Tongue (tissue), 1 donor: ENCODE measurements at regions not wholly inside any gene's neighbourhood (a gene's known extent, or its start where the extent isn't known, plus 50 kb on each side); places are given as distances from the start of the nearest gene placed in this dataset.

Experiments
- DNase-seq: peaks from one replicate; pipeline ENCODE4 v3.0.0-alpha.2; 2015

GRCh38 chr14:38505973-38506249 is 250.0 kb upstream of the CLEC14A start:
- no peak for DNase-seq

DNA sequence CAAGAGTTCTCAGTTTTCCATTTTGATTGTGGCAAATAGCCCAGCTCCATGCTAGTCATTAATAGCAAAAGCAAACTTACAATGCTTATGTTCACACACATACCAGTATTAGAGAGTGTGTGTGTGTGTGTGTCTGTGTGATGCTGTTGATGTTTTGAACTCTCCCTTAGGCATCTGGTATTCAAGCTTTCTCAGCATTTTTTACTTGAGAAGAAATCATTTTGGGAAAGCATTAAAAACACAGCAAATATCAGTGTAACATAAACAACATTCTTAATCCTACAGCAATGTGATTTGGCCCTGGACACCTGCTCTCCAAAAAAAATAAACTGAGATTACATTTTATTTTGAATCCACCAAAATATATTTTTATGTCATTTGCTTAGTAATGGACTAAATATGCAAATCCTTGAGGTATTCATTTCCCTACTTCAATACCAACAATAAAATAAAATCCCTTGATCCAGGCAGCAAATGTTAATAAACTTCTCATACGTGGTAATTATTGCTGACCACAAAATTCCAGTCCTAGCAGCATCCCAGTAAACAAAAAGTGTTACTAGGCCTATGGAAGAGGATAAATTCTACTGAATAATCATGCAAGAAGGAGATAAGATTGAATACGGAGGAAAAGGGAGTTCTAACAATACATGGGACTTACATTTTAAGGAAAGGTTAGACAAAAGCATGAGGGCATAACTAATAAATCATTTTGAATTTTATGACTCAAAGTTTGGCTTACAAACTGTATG is 249.5 kb upstream of the CLEC14A start:
- DNase-seq: no peak

- DNase-seq: no peak
These were observed 248.3 kb upstream of the CLEC14A start for GRCh38 chr14:38504175-38504574.

- no peak for DNase-seq
These were observed 246.3 kb upstream of the CLEC14A start for GRCh38 chr14:38502239-38502638.

DNA sequence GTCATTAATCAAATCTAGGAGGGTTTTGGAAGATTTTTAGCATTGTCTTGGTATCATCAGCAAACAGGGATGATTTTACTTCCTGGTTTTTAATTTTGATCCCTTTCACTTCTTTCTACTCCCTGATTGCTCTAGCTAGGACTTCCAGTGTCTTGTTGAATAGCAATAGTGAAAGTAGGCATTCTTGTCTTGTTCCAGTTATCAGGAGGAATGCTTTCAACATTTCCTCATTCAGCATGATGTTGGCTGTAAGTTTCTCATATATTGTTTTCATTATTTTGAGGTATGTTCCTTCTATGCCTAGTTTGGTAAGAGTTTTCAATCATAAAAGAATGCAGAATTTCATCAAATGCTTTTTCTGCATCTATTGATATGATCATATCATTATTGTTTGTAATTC is 244.2 kb upstream of the CLEC14A start:
- no peak for DNase-seq

- DNase-seq: peak; percentile 34
These were observed 240.2 kb upstream of the CLEC14A start for GRCh38 chr14:38496092-38496491.

GRCh38 chr14:38490273-38490672 is 234.4 kb upstream of the CLEC14A start:
- no peak for DNase-seq

DNA sequence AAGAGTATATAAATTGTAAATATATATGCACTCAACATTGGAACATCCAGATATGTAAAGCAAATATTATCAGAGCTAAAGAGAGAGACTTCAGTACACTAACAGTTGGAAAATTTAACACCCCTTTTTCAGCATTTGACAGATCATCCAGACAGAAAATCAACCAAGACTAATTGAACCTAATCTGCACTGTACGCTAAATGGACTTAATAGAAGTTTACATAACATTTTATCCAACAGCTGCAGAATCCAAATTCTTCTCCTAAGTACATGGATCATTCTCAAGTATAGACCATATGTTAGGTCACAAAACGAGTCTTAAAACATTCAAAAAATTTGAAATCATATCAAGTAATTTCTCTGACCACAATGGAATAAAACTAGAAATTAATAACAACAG is 229.1 kb upstream of the CLEC14A start:
- peak; percentile 69 for DNase-seq

DNA sequence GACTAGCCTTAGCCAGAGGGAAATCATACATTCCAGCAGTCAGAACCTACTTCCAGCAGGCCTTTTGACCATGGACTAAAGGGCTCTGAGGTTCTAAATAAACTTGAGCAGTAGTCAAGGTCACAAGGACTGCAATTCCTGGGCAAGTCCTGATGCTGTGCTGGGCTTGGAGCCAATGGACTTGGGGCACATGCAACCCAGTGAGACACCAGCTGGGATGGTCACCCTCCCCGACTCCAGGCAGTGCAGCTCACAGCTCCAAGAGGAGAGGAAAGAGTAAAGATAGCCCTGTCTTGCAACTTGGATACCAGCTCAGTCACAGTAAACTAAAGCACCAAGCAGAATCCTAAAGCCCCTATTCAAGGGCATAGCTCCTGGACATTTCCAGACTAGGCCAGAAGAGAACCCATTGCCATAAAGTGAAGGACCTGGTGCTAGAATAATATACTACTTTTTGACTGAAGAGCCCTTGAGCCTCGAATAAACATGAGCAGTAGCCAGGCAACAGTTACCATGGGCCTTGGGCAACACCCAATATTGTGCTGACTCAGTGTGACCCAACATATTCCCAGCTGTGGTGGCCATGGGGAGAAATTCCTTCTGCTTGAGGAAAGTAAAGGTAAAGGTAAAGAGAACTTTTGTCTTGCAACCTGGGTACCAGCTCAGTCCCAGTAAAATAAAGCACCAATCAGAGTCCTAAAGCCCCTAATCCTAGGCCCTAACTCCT is 226.2 kb upstream of the CLEC14A start:
- no peak for DNase-seq

DNA sequence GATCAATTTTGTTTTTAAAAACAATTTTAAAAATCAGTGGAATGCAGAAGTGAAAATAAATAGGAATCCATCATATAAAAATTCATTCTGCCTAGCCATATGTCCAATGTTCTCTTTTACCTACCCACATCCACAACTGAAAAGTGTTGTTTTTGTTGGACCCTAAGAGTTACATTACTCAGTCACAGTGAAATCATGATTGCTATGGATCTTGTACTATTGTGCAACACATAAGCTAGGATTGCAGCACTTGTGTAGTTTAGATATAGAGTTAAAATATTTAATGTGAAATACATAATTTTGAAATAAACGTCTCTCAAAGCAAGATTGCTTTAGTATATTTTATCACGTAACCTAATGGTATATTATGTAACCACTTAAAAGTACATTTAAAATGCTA is 213.3 kb upstream of the CLEC14A start:
- DNase-seq: no peak

- no peak for DNase-seq
These were observed 186.3 kb upstream of the CLEC14A start for GRCh38 chr14:38442208-38442607.

- DNase-seq: no peak
These were observed 176.3 kb upstream of the CLEC14A start for GRCh38 chr14:38432186-38432585.

- no peak for DNase-seq
These were observed 175.3 kb upstream of the CLEC14A start for GRCh38 chr14:38431156-38431555.

GRCh38 chr14:38430522-38430921 is 174.6 kb upstream of the CLEC14A start:
- DNase-seq: no peak

DNA sequence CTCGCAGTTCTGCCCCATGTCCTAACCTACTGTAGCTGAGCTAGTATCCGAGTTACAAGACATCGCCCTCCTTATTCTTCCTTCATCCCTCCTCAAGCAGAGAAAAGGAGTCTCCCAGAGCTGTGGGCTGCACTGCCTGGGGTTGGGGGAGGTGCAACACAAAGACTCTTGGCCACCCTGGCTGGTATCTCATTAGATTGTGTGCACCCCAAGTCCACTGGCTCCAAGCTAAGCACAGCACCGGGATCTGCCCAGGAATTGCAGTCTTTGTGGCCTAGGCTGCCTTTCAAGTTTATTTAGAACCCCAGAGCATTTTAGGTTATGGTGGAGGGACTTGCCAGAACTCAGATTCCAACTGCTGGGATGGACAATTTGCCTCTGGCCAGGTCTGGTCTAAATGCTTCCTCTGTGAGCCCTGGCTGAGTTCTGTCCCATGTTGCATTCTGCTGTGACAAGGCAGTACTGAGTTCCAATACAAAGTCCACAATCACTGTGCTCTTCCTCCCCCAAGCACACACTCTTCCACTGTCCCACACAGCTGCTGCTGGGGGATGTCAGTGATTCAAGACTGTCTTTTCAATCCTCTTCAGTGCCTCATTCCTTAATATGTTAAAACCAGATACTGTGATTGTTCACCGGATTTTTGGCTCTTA is 169.6 kb upstream of the CLEC14A start:
- DNase-seq: no peak

DNA sequence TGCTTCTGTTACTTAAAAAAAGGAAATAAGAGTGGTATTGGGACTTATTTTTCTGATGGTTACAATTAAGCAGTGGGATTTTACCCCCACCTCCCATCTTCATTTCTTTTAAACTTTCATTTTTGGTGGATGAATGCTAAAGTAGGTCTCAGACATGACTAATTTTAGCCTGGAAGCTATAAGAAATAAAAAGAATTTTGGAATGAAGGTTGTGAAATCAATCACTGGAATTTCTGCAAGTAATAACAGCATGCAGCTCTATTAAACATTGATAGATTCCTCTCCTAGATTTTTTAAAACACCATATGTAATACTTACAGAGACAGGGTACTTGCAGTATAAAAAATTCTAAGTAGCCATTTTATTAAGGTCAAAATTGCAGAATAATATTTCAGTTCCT is 164.2 kb upstream of the CLEC14A start:
- no peak for DNase-seq

DNA sequence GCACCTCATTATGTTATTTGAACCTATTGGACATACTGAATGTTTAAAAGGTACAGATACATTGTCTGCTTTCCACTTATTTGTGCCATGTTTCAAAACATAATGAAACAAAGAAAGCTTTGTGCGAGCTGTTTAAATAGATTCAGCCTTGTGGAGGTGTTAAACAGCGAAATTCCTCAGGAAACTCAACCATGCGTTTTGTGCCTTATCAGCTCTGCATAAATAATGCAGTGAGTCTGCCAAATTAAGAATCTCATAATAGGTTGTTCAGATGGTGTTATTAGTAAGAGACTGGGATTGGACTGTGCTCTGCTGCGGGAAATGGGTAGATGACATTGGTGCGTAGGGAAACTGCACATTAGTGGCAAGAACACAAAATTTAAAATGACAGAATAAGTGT is 163.7 kb upstream of the CLEC14A start:
- no peak for DNase-seq

DNA sequence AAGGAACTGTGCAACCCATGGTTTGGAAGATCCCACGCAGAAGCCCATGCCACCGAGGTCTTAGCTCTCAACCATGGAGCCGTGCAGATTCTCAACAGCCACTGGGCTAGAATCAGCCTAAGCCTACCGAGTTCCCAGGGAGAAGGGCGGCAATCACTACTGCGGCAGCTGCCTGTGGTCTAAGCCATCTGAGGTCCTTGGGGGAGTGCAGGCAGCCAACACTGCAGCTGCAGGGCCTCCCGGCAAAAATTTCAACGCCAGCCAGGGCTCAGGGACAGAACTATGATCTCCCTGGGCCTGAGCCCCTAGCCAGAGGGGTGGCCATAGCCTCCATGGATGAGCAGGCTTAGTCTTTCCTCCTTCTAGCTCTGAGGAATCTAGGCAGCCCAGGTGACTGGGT is 156.8 kb upstream of the CLEC14A start:
- no peak for DNase-seq

- DNase-seq: no peak
These were observed 154.5 kb upstream of the CLEC14A start for GRCh38 chr14:38410442-38410841.

DNA sequence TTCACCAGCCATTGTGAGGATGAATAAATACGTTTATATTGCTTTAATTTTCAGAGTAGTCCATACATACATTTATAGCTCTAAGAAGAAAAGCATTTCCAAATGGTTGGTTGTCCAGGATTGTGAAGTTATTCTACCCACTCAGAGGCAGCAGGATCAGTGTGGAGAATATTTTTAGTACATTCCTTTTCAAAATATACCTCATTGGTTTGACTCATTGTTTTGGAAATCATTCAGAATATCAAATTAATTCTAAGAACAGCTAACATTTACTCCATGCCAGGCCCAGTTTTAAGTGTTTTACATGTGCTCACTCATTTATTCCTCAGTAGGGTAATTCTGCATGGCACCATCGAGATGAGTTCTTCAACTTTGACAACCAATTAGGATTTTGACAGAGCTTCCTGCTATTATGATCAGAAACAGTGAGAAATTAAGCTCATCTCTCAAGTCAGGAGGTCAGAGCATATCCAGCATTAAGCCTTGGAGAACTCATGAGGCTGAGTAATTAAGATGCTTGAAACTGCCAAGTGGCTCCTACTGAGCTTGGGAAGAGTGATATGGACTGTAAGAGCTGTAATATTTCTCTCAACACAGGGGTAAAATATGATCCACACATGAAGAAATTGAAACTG is 153.3 kb upstream of the CLEC14A start:
- DNase-seq: no peak

DNA sequence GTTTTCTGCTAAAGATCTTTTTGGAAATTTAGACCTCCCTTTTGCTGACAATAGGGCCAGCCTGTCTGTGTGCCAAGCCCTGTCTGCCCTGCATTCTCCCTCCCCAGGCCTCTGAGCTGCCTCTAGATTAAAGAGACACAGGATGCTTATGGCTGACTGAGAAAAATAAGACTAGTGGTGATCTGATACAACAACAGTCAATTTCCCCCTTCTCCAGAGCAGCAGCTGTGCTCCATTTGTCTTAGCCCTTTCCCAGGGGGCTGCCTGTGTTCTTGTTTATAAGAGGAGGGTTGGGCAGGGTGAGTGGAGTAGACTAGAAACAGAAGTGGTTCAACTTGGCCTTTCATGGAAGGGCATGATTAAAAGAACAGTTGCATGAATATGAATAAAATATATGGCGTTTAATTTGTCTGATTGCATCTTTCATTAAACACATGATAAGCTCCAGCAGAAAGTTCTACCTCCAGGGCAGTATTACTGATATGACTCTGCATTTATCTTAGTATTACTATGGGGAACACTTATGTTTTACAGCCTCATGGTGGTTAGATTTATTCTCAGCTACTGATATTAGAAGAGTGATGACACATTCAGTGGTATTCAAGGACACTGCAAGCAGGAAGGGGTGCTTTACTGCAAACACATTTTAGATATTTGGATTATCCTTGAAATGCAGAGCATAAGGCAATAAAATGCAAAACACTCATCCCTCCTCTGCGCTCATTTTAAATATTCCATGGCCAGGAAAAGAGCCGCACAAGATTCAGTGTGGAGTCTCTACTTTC is 150.2 kb upstream of the CLEC14A start:
- peak; percentile 78 for DNase-seq

DNA sequence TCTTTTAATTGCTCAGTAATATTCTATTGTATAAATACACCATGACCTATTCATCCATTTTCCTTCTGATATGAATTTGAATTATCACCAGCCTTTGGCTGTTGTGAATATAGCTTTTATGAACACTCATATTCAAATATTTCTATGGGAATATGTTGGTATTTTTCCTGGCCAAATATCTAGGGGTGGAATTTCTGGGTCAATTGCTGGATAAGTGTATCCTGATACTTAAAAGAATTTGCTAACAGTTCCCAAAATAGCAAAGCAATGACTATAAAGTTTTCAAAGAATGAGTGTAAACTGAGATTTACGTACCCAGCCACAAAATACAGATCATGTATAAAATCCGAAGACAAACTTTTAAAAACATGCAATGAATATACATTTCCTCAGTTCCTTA is 148.7 kb upstream of the CLEC14A start:
- no peak for DNase-seq
